T-helper 2 cell (primary cell): ENCODE measurements at regions not wholly inside any gene's neighbourhood (a gene's known extent, or its start where the extent isn't known, plus 50 kb on each side); places are given as distances from the start of the nearest gene placed in this dataset.

Source experiments
- DNase-seq, 5 experiments: peaks; one replicate each; pipeline versions ENCODE4 v3.0.0 to v3.0.0-alpha.2; 2012 to 2022

DNA sequence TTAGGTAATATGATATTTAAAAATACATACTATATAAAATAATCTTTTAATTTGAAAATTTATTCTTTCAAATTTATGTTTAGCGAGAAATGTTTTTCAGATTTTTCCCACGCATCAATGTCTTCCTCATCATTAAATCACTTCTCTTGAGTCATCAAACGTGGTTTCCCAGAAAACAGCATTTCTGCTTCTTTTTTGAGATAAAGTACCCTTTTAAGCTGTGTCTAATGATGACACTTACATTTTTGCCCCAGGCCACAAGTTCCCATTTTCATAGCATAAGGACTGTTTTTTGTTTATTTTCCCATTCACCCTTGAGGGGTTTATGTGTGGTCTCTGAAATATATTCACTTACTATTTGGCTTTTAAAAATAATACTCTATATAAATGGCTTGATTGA is 139.0 kb upstream of the HS3ST3A1 start:
- DNase-seq: no peak

GRCh38 chr17:13741744-13742143 is 140.0 kb upstream of the HS3ST3A1 start:
- DNase-seq: no peak

DNA sequence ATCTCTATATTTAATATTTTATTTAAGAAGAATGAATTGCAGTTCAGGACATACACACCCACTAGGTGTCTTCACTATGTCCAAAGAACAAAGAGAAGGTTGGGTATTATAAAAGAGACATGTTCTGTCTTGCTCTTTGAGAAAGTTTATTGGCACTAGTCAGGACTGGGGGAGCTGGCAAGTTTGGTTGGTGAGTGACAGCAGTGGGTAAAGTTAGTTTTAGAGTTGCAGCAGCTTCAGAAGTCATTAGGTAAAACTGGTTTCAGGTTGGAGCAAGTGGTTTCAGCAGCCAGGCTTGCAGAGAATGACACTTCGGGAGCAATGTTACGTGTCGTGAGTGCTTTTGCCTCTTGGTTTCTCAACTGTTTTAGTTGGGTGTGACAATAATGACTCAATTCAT is 142.2 kb upstream of the HS3ST3A1 start:
- DNase-seq: no peak

DNA sequence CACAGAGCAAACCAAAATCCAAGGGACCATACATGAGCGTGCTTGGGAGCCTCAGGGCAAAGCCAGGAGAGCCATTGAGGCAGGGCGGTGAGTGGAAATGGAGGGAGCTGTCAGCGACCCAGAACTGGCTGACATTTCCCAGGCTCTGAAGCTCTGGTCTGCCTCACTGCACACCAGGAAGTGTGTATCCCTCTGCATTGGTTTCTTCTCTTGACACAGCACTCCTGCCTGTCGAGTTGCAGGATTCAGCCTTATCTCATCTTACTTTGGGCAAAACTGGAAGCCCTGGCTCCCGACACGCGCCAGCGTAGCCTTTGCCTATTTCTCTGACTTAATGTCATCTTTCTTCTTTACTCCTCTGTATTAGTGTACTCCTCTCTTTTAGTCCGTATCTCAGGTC is 144.7 kb upstream of the HS3ST3A1 start:
- DNase-seq: no peak

DNA sequence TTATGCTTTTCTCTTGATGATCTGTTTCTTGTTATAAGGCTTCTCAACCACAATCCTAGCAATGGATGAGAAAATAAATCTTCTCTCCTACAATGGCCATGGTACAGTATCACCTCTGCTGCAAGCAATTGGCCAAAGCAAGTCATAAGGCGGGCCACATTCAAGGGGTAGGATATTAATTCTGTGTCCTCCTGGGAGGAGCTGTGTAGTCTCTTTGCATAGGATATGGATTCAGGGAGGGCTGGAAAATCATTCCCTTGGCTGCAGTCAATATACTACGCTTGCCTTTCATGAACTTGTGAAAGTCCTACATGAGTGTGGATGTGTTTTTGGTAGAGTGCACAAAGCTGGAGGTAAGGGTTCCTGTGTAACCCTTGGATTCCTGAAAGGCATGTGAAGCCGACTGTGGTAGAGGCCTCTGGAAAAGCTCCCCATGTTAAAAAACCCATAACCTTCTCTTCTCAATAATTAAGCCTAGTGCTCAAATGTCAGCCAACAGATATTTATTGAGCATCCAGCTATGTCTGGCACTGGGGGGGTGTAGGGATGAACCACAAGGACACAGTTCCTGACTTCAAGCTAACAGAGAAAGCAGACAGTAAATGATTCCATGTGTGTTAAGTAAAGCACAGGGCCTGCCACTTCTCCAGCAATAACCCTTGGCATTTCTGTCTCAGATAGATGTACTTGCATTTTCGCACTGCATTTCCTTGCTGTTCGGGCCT is 147.6 kb upstream of the HS3ST3A1 start:
- no peak for DNase-seq

DNA sequence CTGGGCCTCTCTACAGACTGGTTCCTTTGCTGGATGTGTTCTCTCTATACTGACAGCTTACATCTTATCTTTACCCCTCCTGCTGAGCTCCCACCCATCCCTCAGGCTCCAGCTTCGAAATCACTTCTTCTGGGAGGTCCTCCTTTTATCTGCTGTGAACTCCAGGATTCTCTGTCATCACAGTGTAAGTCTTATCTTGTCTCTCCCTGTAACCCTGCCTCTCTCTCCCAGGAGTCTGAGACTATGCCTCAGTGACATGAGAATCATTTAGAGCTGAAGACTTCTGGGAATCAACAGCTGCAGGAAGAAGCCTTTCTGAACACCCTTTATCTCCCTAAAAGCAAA is 148.1 kb upstream of the HS3ST3A1 start:
- no peak for DNase-seq

GRCh38 chr17:13750816-13751793 is 149.4 kb upstream of the HS3ST3A1 start:
- DNase-seq: no peak

DNA sequence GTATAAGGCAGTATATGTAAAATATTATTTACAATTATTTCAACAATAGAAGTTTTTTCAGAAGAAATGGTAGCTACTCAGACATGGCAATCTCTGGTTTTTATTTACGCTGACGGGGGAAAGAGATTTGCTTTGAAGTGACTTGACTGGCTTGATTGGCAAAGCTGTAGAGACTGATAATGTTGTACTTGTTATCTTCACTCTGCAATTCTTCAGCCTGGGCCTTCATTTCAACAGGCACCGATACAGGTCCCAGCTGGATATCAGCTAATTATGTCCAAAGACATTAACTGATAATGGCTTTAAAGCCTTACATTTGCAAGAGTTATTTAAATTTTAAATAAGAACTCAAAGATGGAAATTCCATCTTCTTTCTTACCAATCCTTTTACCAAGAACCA is 151.4 kb upstream of the HS3ST3A1 start:
- DNase-seq: no peak

DNA sequence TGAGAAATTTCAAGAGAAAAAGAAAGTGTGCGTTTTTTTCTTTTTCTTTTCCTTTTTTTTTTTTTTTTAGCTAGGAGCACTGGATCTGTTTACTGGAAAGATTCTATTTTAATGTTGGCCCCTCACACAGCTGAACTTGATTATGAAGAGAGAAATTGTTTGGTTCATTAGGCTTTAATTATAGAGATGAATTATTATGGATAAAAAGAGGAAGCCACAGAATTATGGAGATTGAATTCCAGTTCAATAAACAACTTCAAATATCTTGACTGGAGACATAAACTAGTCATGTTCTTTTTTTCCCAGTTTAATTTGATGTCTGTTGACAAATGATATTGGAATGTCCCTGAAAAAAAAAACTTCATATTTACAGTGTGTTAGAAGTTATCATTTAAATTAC is 152.0 kb upstream of the HS3ST3A1 start:
- DNase-seq: no peak

DNA sequence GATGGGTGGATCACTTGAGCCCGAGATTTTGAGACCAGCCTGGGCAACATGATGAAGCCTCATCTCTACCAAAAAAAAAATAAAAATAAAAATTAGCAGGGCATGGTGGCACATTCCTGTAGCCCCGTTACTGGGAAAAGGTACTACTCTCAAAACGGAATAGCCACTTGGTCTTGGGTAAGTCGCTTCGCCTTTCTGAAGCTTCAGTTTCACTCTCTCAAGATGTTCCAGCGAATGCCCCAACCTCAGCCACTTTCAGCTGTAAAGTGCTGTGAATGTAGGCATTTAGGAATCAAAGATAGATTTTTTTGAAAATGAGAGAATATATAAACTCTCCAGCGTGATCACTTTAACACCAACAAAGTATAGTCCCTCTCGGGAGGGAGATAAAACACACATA is 154.1 kb upstream of the HS3ST3A1 start:
- DNase-seq: no peak

DNA sequence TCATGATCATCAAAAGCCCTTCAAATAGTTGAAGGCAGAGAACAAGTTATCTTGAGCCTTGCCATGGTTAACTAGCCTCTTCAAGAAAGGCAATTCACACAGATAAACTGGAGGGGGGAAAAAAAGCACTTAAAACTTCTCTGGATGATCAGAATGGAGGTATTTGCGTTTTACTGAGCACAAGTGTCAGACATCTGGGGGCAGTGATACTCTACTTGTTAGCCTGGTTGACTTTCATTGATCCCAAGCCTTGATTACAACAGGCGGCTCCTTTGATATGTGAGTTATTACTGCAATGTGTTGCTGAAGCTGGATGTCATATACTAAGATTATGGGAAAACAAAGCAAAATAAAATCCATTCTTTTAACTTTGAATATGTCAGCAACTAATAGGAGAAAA is 155.0 kb upstream of the HS3ST3A1 start:
- DNase-seq: peak in 1 of 5 experiments; percentile 15

DNA sequence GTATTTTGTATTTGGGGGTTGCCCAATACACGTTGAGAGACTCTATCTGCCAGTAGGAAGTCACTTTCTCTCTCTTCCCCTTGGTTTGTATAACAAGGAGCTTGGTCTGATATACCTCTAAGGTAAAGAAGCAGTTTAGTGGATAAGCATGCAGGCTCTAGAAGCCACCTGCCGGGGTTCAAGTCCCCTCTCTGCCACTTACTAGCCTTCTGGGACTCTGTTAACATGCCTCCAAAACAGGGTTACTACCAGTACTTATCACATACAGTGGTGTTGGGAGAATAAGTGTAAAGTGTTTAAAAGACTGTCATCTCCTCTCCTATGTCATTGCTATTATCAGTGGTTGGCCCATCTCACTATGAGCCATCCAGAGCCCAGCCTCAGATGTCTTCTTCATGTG is 156.1 kb upstream of the HS3ST3A1 start:
- no peak for DNase-seq

- no peak for DNase-seq
Measured at GRCh38 chr17:13759518-13760335, 158.0 kb upstream of the HS3ST3A1 start.

- DNase-seq: no peak
Measured at GRCh38 chr17:13761038-13761603, 159.4 kb upstream of the HS3ST3A1 start.

DNA sequence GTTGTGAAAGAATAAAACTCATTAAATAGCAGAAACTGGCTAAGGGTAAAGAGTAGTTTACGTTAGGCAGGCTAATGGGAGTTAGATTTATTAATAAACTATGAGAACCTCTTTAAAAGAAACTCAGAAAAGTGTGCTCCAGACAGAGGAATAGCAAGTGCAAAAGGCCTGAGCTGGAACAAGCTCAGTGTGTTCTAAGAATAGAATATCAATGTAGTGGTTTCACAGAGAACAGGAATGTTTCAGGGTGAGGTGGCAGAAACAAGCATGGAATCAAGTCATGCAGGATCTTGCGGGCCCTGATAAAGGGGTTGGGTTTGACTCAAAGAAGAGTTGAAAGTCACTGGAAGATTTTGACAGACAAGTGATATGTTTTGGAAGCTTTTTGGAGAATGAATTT is 164.0 kb upstream of the HS3ST3A1 start:
- no peak for DNase-seq

DNA sequence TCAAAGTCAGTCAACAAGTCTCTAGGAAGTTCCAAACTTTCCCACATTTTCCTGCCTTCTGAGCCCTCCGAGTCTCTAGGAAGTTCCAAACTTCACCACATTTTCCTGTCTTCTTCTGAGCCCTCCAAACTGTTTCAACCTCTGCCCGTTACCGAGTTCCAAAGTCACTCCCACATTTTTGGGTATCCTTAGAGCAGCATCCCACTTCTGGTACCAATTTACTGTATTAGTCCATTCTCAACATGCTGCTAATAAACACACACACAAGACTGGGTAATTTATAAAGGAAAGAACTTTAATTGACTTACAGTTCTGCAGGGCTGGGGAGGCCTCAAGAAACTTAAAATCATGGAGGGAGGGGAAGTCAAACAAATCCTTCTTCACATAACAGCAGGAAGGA is 169.0 kb upstream of the HS3ST3A1 start:
- no peak for DNase-seq

DNA sequence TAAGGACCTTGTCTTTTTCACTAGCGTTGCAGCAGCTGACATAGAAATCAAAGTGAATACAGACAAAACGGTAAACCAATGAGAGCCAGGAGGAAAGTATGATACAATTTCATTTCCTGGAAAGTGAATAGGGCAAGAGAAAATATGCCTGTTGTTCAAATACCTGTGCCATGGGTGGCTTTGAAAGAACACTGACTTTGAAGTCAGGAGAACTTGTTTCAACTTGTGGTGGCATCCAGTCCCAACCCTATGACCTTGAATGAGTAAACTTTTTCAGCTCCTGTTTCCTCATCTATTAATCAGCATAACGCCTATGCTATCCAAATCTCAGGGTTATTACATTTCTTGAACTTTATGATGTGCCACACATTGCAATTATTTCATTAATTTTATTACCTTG is 173.7 kb upstream of the HS3ST3A1 start:
- DNase-seq: no peak

DNA sequence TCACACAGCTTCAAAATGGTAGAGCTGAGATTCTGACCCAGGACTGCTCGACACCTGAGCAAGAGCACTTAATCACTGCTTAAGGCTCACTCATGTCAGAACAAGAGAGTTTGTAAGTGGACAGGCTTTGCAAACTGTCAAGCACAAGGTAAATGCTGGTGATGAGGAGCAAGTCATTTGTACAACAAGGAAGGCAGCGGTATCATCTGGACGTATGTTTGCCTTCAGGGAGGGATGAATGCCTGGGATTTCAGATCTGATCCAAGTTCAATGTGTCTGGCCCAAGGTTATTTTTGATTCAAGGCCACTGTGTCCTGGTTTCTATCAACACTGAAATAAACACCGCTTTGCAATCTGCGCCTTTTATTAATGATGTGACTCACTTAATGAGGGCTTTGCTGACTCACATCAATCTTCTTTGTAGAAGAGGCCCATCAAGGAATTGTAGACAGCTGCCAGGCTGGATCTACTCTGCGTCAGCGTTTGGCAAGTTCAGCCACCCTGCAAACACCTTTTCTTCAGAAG is 174.4 kb upstream of the HS3ST3A1 start:
- no peak for DNase-seq

DNA sequence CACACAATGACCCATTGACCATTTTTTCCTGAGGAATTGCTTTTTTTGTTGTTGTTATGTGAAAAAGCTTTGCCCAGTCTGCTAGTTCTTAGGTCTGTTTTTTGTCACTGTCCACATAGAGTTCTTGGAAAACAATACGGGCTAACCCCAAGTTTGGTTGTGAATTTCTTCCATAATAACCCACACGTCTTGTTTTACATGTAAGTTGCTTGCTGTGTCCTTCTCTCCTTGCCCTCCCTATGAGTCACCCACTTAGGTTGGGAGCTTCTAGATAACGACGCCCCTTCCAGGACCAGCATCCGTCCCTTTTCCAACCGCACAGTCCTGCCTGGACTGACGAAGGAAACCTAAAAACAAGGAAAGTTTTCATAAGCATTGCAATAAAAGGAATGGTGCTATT is 175.3 kb upstream of the HS3ST3A1 start:
- DNase-seq: no peak

- DNase-seq: no peak
Measured at GRCh38 chr17:13784434-13785095, 182.8 kb upstream of the HS3ST3A1 start.

GRCh38 chr17:13785981-13786598 is 184.4 kb upstream of the HS3ST3A1 start:
- no peak for DNase-seq

- no peak for DNase-seq
Measured at GRCh38 chr17:13787636-13788035, 185.9 kb upstream of the HS3ST3A1 start.
